Endothelial cell of umbilical vein (primary cell): ENCODE measurements at regions not wholly inside any gene's neighbourhood (a gene's known extent, or its start where the extent isn't known, plus 50 kb on each side); places are given as distances from the start of the nearest gene placed in this dataset.

Experiments used
- BruUV-seq: library from RNA; stranded (reverse); fragments of 400-500 nt; replicated peaks from 2 replicates; lab custom pipeline; 2021; lab: Mats Ljungman, UMichigan
- CTCF ChIA-PET: fragments of 300-600, 350-600 bp; sonication (Branson Sonifier 250); formaldehyde crosslinking; loops from one replicate; lab custom pipeline; 2021; ENCODE audit warnings: antibody characterized with exemption, inconsistent platforms; lab: Charles Lee
- POLR2A ChIA-PET: fragments of 300-600, 350-600 bp; sonication (Branson Sonifier 250); formaldehyde crosslinking; loops from one replicate; lab custom pipeline; 2021; ENCODE audit warnings: antibody characterized with exemption, inconsistent platforms; lab: Charles Lee
- DNase-seq: peaks from one replicate; pipeline ENCODE4 v3.0.0-alpha.2; 2011; ENCODE audit warnings: low read depth, low spot score
- FAIRE-seq: peaks from 2 replicates; lab custom pipeline; 2011; peaks lifted over from hg19 to GRCh38; lab: Jason Lieb, UNC
- H2AFZ ChIP-seq: 2 replicates; pipeline ENCODE4 v1.6.0; 2012; ENCODE audit warnings: low read depth, low read length, control low read depth, inconsistent platforms
- H3K27ac ChIP-seq: 2 replicates; pipeline ENCODE4 v1.5.1; 2011; ENCODE audit warnings: low read depth, mild to moderate bottlenecking, control low read depth, low read length, moderate library complexity; ENCODE audit not compliant: insufficient read depth
- H3K27me3 ChIP-seq, 2 experiments: 2 replicates each; pipeline versions ENCODE4 v1.6.0 to v1.6.1; 2011; ENCODE audit warnings: low read length in 2 of 2, mixed read lengths in 1 of 2; ENCODE audit not compliant: control insufficient read depth in 2 of 2, insufficient read depth in 2 of 2
- H3K36me3 ChIP-seq, 2 experiments: 2 replicates in 1 of 2; 3 replicates in 1 of 2; pipeline ENCODE4 v1.5.1; 2011; ENCODE audit warnings: low read length in 2 of 2, mild to moderate bottlenecking in 1 of 2, moderate library complexity in 1 of 2; ENCODE audit not compliant: control insufficient read depth in 2 of 2, insufficient read depth in 2 of 2; ENCODE audit errors: extremely low read depth in 1 of 2
- H3K4me1 ChIP-seq: 3 replicates; pipeline ENCODE4 v1.5.1; 2011; ENCODE audit warnings: mild to moderate bottlenecking, low read length; ENCODE audit not compliant: control insufficient read depth, insufficient read depth; ENCODE audit errors: extremely low read depth
- H3K4me2 ChIP-seq: 2 replicates; pipeline ENCODE4 v1.6.1; 2011; ENCODE audit warnings: low read length, control low read depth, mixed read lengths; ENCODE audit not compliant: insufficient read depth
- H3K4me3 ChIP-seq, 3 experiments: fragments of 200-600 bp in 1 of 3; sonication (generic), shearing (Covaris generic) in 1 of 3; replicated peaks in 1 of 3; 2 replicates each; pipeline ENCODE4 v1.5.1; 2011 to 2016; ENCODE audit warnings: control low read depth in 3 of 3, low read length in 3 of 3, mild to moderate bottlenecking in 2 of 3, inconsistent platforms in 1 of 3, low read depth in 1 of 3, moderate library complexity in 1 of 3; ENCODE audit not compliant: insufficient read depth in 1 of 3
- H3K79me2 ChIP-seq: 2 replicates; pipeline ENCODE4 v1.6.0; 2012; ENCODE audit warnings: low read length, inconsistent platforms; ENCODE audit not compliant: control insufficient read depth, insufficient read depth
- H3K9ac ChIP-seq: replicated peaks from 2 replicates; pipeline ENCODE3; 2011; ENCODE audit warnings: low read length, control low read depth; ENCODE audit not compliant: insufficient read depth; ENCODE audit errors: extremely low read depth
- H3K9me1 ChIP-seq: replicated peaks from 3 replicates; pipeline ENCODE4 v1.6.0; 2011; ENCODE audit warnings: mild to moderate bottlenecking, low read length; ENCODE audit not compliant: control insufficient read depth, insufficient read depth; ENCODE audit errors: extremely low read depth
- H3K9me3 ChIP-seq: replicated peaks from 2 replicates; pipeline ENCODE4 v1.5.1; 2012; ENCODE audit warnings: low read length, inconsistent platforms; ENCODE audit not compliant: control insufficient read depth, insufficient read depth
- H4K20me1 ChIP-seq: replicated peaks from 2 replicates; pipeline ENCODE3; 2011; ENCODE audit warnings: mild to moderate bottlenecking, low read length; ENCODE audit not compliant: control insufficient read depth, insufficient read depth; ENCODE audit errors: extremely low read depth
- EZH2 ChIP-seq: IDR thresholded peaks from 2 replicates; pipeline ENCODE4 v1.6.1; 2012; ENCODE audit warnings: borderline replicate concordance, low read depth, mild to moderate bottlenecking, moderate library complexity, low read length, inconsistent platforms; ENCODE audit not compliant: severe bottlenecking
- FOS ChIP-seq: IDR thresholded peaks from 2 replicates; pipeline ENCODE4 v1.6.1; 2011; ENCODE audit warnings: mild to moderate bottlenecking, low read length, moderate library complexity, borderline replicate concordance; ENCODE audit not compliant: insufficient read depth
- GATA2 ChIP-seq: IDR thresholded peaks from 2 replicates; pipeline ENCODE4 v1.7.0; 2011; ENCODE audit warnings: low read depth, mild to moderate bottlenecking, moderate library complexity, mixed read lengths, low read length; ENCODE audit not compliant: insufficient read length, insufficient read depth
- JUN ChIP-seq: IDR thresholded peaks from 2 replicates; pipeline ENCODE4 v1.6.1; 2011; ENCODE audit warnings: borderline replicate concordance, low read depth; ENCODE audit not compliant: insufficient read length, insufficient read depth
- MYC ChIP-seq: IDR thresholded peaks from one replicate; pipeline ENCODE4 v1.6.1; 2011; ENCODE audit warnings: mild to moderate bottlenecking, low read depth, low read length
- POLR2A ChIP-seq: IDR thresholded peaks from 2 replicates; pipeline ENCODE4 v1.6.1; 2012; ENCODE audit warnings: low read depth, mild to moderate bottlenecking, control low read depth, low read length
- POLR2AphosphoS5 ChIP-seq: IDR thresholded peaks from 2 replicates; pipeline ENCODE4 v1.6.1; 2012; ENCODE audit warnings: low read depth, mild to moderate bottlenecking, control low read depth, low read length, moderate library complexity; ENCODE audit not compliant: insufficient read depth
- dilution Hi-C: fragments of 300-500 bp; cut with MboI; formaldehyde crosslinking; loops from one replicate; pipeline ENCODE4 v1.15.0; 2019; ENCODE audit warnings: low sequenced_read_pairs; ENCODE audit not compliant: extremely low pct_ligation_motif_present
- intact Hi-C: fragments of 100-400 bp; cut with micrococcal nuclease; formaldehyde crosslinking; loops from one replicate; pipeline ENCODE4 v1.10.0; 2022
- TF ChIP-seq, protein P1 (sequence below), 2 donors: IDR thresholded peaks; 1 replicate in 1 of 2; 2 replicates in 1 of 2; pipeline ENCODE4 v1.5.1; 2011; ENCODE audit warnings: low read length in 2 of 2, mild to moderate bottlenecking in 2 of 2, moderate library complexity in 2 of 2, control low read depth in 1 of 2, inconsistent platforms in 1 of 2, low read depth in 1 of 2; ENCODE audit not compliant: insufficient read depth in 1 of 2; ENCODE audit errors: extremely low read depth in 1 of 2
- TF ChIP-seq, protein P2 (sequence below): IDR thresholded peaks from 2 replicates; pipeline ENCODE4 v1.6.1; 2011; ENCODE audit not compliant: insufficient read depth, insufficient read length

DNA sequence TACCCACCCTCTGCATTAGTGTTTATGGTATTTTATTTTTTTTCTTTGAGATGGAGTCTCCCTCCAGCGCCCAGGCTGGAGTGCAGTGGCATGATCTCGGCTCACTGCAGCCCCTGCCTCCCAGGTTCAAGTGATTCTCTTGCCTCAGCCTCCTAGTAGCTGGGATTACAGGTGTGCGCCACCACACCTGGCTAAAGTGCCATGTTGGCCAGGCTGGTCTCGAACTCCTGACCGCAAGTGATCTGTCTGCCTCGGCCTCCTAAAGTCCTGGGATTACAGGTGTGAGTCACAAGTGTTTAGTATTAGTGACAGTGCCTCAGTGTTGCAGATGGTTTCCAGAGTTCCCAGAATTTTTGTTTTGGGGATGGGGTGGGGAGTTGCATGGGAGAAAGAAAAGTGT is 120.3 kb downstream of the NPY start:
- ChIA-PET POLR2A (no interaction called here), CTCF (no interaction called here)
- H4K20me1 ChIP-seq, result no peaks in the 10 kb centered on the region
- no TSS peak for BruUV-seq
- H3K9me3 ChIP-seq, result no peaks in the 10 kb centered on the region
- no peak overlapping the region for H2AFZ ChIP-seq
- H3K4me2 ChIP-seq, result no peak overlapping the region
- no peaks in the 10 kb centered on the region for H3K4me1 ChIP-seq
- DNase-seq, result no peak
- H3K9ac ChIP-seq, result no peak overlapping the region
- intact Hi-C loops, result loop anchor here (5.0 kb wide), 2 partner anchors 173 to 363 kb away; no protein-coding TSS in a partner anchor
- peaks cover 0 to 2% of the 10 kb centered on the region in 2 experiments for H3K27me3 ChIP-seq
- H3K27ac ChIP-seq, result no peak overlapping the region
- dilution Hi-C loops, result no loop called here
- no peaks in the 10 kb centered on the region for H3K36me3 ChIP-seq
- H3K79me2 ChIP-seq, result no peaks in the 10 kb centered on the region
- FAIRE-seq, result no peak
- TF ChIP-seq EZH2 (no peak), FOS (no peak), MYC (no peak), POLR2AphosphoS5 (no peak), POLR2A (no peak), GATA2 (no peak)
- TF ChIP-seq, protein P1, sequence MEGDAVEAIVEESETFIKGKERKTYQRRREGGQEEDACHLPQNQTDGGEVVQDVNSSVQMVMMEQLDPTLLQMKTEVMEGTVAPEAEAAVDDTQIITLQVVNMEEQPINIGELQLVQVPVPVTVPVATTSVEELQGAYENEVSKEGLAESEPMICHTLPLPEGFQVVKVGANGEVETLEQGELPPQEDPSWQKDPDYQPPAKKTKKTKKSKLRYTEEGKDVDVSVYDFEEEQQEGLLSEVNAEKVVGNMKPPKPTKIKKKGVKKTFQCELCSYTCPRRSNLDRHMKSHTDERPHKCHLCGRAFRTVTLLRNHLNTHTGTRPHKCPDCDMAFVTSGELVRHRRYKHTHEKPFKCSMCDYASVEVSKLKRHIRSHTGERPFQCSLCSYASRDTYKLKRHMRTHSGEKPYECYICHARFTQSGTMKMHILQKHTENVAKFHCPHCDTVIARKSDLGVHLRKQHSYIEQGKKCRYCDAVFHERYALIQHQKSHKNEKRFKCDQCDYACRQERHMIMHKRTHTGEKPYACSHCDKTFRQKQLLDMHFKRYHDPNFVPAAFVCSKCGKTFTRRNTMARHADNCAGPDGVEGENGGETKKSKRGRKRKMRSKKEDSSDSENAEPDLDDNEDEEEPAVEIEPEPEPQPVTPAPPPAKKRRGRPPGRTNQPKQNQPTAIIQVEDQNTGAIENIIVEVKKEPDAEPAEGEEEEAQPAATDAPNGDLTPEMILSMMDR (IDR thresholded peaks at IDR 0.05; ENCODE audit: extremely low read depth in 1 of 2, insufficient read depth in 1 of 2, low read depth in 1 of 2, low read length in 2 of 2), result no peak
- H3K9me1 ChIP-seq, result no peaks in the 10 kb centered on the region
- H3K4me3 ChIP-seq, result no peak overlapping the region

DNA sequence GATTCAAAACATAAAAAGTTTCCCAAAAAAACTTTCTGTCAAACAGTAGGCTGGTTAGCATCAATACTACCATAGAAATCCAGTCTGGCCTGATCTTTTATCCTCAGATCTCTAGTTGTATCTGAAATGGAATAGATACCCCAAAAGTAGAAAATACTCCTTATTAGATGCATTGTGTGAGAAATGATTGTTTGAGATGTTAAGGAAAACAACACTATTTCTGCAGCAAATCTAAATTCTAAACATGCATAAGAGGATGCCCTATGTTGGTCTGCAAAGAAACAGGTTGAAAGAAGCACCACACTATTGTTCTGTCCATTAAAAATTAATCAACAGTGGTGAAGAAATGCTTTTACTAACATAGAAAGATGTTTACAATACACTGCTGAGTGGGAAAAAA is 121.0 kb downstream of the NPY start:
- no TSS peak for BruUV-seq
- FAIRE-seq (no peak), DNase-seq (no peak)
- Histone ChIP-seq H3K36me3 (no peaks in the 10 kb centered on the region), H3K9me1 (no peaks in the 10 kb centered on the region), H3K79me2 (no peaks in the 10 kb centered on the region), H3K4me3 (no peak overlapping the region), H3K27me3 (peaks cover 0 to 2% of the 10 kb centered on the region in 2 experiments), H3K4me2 (no peak overlapping the region), H3K9ac (no peak overlapping the region), H3K4me1 (no peaks in the 10 kb centered on the region), H2AFZ (no peak overlapping the region), H4K20me1 (no peaks in the 10 kb centered on the region), H3K27ac (no peak overlapping the region), H3K9me3 (no peaks in the 10 kb centered on the region)
- dilution Hi-C loops, result no loop called here
- no peak for TF ChIP-seq FOS
- no peak for TF ChIP-seq POLR2AphosphoS5
- TF ChIP-seq, protein P2, sequence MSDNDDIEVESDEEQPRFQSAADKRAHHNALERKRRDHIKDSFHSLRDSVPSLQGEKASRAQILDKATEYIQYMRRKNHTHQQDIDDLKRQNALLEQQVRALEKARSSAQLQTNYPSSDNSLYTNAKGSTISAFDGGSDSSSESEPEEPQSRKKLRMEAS, result no peak
- TF ChIP-seq, protein P1 (IDR thresholded peaks at IDR 0.05; ENCODE audit: extremely low read depth in 1 of 2, insufficient read depth in 1 of 2, low read depth in 1 of 2, low read length in 2 of 2), result no peak
- no peak for TF ChIP-seq EZH2
- TF ChIP-seq POLR2A, result no peak
- TF ChIP-seq GATA2, result no peak
- TF ChIP-seq JUN, result no peak
- TF ChIP-seq MYC, result no peak
- intact Hi-C loops, result no loop called here
- ChIA-PET POLR2A (no interaction called here), CTCF (no interaction called here)
